ENCODE measurements at regions not wholly inside any gene's neighbourhood (a gene's known extent, or its start where the extent isn't known, plus 50 kb on each side); places are given as distances from the start of the nearest gene placed in this dataset.
"Not testable (repeated sequence)": the region's sequence is repeated elsewhere in the genome, so short reads cannot be mapped to it uniquely, and the experiment has no call there.

GRCh38 chr1:238409191-238409850 is 518.6 kb upstream of the ZP4 start:
- DNase-seq, result peak; percentile 91

DNA sequence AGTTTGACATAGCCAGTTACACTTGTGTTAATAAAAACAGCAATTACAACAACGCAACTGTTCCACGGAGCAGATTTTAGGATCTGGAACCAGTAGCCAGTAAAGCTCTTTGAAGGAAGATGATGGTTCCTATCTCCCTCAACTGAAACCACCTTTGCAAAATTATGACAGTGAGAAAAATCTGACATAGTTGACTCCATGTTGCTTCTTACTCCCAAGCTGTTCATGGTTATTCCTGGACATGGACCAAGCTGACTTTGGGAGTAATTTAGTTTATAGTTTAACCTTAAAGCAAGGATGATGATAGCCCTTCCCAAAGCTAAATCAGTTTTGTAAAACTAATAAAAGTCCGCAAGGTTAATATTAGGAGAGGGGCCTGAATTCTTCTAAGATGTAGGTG is 518.0 kb upstream of the ZP4 start:
- no peak for DNase-seq

DNA sequence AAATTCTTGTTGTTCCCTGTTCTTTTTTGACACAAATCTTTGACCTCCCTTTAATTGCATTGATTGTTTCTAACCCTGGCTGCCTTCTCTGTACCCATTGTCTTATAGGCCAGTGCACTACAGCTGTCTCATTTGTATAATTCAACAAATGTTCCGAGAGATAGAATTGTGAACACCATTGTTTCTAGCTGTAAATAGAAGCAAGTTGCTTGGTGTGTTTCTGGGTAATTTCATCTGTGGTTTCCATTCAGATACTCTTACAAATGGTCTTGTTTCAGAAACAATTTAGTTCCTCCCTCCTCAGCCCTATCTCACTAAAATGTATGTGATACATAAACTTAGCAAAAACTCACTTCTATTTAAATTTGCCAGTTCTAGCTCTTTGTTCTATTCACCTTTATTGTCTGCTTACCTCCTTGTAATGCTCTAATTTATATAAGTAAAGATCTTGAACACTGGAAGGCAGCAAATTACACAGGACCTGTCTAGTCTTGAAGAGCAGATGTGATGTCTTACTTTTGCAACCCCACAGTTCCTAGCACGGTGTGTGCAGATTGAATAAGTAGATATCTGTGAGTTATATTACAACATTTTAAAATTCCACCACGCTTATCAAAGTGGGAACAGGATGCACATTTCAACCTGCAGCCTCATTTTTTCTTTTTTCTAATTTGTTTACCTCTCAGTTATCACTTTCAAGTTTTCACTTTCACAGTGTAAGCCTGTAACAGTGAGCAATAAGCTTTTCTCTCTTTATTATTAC is 515.6 kb upstream of the ZP4 start:
- no peak for DNase-seq

DNA sequence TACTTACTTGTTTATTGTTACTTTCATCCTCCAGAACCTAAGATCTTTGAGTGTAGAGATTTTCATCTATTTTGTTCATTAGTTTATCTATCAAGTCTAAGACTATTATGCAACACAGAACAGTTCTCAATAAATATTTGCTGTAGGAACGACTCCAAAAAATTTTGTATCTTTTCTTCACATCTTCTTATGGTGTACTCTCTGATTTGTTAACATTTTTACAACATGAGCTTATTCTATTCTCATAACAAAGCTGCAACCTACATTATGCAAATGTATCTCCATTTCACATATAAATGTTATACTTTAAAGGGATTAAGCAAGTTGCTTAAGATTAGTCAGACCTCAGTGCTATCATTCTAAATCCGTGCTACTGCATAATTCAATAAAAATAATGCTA is 514.2 kb upstream of the ZP4 start:
- DNase-seq, result no peak

DNA sequence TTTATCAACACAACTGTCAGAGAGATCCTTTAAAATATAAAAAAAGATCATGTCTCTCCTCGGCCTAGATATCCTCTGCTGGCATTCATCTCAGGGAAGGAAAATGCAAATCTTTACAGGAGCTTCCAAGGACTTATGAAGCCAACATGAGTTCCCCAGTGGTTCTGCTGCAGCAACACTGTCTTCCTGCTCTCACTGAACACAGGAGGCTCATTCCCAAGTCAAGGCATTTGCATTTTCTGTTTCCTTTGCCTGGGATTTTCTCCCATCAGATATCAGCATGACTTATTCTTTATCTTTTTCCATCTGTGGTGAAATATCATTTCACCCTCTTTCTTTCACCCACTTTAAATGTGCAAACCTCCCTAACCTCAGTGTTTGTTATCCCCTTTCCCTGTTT is 513.8 kb upstream of the ZP4 start:
- no peak for DNase-seq

- no peak for DNase-seq
Measured at GRCh38 chr1:238401144-238401543, 510.4 kb upstream of the ZP4 start.

DNA sequence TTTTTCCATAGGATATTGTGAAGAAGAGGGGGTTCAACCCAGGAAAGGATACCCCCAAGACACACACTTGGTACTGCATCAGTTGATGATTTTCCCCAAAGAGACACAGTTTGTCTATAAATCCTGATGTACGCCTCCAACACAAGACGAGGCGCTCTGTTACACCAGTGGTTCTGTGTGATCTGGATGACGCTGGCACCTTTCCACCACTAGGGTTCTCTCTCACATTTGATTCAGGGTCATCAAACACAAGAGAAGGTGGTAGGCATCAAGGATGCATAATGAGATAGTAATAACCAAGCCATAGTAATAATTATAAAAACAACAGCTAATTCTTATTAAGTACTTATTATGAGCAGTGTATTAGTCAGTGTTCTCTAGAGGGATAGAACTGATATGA is 508.8 kb upstream of the ZP4 start:
- no peak for DNase-seq

DNA sequence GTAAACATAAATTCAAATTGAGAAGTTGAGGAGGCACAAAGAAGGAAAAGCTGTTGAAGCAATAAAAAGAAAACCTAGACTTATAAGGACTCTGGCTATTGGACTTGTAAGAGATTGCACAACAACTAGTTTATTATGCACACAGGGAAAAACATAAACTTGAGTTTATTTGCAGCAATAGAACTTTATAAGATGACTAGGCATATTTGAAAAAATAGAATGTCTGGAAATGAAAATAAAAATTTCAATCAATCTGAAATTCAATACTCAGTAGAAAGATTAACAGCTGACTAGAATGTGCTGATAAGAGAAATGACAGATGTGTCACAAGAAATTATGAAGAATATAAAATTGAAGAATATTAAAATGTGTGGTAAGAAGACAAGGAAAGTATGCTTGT is 505.4 kb upstream of the ZP4 start:
- no peak for DNase-seq

DNA sequence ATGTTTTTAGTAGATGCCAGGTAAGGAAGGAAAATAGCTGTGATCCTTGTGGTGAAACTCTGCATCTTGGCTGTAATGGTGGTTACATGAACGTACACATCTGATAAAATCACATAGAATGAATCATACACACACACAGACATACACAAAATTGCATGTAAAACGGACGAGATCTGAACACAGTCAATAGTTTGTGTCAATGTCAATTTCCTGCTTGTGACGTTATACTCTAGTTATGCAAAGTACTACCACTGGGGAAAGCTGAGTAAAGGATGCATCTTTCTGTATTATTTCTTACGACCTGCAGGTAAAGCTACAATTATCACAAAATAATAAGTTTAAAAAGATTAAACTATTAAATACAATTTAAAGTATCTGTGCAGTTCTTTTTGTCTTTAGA is 493.7 kb upstream of the ZP4 start:
- peak; percentile 38 for DNase-seq

- DNase-seq, result no peak
Measured at GRCh38 chr1:238380167-238380566, 489.4 kb upstream of the ZP4 start.

DNA sequence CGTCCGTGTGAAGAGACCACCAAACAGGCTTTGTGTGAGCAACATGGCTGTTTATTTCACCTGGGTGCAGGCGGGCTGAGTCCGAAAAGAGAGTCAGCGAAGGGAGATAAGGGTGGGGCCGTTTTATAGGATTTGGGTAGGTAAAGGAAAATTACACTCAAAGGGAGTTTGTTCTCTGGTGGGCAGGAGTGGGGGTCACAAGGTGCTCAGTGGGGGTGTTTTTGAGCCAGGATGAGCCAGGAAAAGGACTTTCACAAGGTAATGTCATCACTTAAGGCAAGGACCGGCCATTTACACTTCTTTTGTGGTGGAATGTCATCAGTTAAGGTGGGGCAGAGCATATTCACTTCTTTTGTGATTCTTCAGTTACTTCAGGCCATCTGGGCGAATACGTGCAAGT is 488.7 kb upstream of the ZP4 start:
- DNase-seq, result not testable (repeated sequence)

DNA sequence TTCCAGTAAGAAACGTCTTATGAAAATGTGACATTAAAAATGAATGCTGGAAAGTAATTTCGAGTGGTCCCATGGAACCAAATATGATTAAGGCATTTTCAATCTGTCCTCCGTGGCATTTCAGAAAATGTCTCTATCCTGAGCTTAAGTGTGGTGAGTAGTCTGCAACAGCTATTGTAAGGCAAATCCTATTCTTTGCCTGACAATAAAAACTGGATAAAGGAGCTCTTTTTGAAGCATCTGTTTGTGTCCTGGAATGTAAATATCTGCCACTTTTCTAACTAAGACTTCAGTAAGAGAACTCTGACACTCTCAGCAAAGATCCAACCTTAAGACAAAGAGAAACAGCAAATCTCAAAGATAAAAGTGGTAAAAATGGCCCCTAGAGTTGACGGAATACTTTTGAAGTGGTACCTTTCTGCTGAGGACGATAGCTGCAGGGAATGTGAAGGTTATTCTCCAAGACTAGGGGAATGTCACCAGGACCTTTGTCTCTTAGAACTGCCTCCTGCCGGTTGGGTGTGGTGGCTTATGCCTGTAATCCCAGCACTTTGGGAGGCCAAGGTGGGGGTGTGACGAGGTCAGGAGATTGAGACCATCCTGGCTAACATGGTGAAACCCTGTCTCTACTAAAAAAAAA is 486.7 kb upstream of the ZP4 start:
- no peak for DNase-seq

GRCh38 chr1:238370599-238370998 is 479.9 kb upstream of the ZP4 start:
- DNase-seq, result no peak

- no peak for DNase-seq
Measured at GRCh38 chr1:238364214-238364892, 473.6 kb upstream of the ZP4 start.

GRCh38 chr1:238360474-238360873 is 469.8 kb upstream of the ZP4 start:
- DNase-seq, result peak; percentile 4

DNA sequence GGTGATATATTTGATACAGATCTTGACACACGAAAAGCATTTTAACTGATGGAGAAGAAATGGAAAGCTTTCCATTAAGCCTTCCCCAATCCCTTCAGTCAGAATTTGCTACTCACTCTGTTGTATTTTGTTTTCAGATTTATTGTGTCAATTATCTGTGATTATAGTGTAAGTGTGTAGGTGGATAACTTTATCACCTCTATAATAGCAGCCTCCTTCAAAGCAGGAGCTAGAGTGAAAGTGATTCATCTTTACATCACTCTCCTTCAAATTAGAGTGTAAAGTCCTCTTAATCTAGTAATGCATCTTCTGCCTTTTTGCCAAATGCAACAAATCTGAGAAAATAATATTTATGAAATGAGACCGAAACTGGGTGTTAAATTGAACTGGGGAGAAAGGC is 459.7 kb upstream of the ZP4 start:
- DNase-seq, result no peak

- DNase-seq, result no peak
Measured at GRCh38 chr1:238346340-238346739, 455.6 kb upstream of the ZP4 start.

- no peak for DNase-seq
Measured at GRCh38 chr1:238345837-238346236, 455.1 kb upstream of the ZP4 start.

DNA sequence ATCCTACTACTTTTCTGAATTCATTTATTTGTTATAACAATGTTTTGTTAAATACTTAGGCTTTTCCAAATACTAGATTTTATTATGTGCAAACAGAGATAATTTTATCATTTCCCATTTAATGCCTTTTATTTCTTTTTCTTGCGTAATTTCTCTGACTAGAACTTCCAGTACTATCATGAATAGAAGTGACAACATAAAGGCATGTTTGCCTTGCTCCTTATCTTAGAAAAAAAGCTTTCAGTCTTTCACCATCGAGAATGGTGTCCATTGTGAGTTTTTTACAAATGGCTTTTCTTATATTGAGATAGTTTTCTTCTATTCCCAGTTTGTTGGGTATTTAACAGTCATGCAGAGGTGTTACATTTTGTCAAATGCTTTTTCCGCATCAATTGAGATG is 453.1 kb upstream of the ZP4 start:
- DNase-seq, result no peak

DNA sequence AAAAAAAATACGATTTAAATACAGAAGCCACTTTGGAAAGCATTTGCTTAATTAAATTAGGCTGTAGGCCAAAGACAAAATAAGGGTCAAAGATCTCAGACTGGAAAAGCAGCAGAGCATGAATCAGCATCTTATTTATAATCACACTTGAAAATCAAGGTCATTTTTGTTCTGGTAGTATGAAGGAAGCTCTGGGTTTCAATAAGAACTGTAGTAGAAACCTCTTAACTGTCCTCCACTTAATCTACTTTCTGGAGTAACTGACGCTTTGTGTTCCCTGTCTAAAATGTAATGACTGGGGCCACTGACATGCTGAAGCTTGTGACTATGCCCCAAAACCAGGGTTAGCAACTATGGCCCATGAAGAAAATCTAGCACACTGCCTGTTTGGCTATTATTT is 450.7 kb upstream of the ZP4 start:
- DNase-seq, result no peak

DNA sequence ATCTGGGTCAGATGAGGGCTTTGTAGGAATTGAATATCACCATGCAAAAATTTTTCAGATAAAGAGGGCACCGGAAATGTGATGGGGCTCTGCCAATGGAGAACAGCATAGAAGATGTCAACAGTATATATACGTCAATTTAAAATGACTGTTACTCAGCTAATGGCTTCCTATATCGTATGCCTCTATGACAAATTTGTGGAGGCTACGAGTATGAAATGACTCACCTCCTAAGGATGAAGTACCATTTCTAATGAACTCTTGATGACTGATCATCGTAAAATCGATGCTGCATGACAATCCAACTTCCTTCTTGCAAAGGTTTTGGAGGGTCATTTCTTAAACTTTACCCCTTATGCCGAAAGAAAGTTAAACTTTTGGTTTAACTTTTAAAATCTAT is 450.3 kb upstream of the ZP4 start:
- DNase-seq, result peak; percentile 65

DNA sequence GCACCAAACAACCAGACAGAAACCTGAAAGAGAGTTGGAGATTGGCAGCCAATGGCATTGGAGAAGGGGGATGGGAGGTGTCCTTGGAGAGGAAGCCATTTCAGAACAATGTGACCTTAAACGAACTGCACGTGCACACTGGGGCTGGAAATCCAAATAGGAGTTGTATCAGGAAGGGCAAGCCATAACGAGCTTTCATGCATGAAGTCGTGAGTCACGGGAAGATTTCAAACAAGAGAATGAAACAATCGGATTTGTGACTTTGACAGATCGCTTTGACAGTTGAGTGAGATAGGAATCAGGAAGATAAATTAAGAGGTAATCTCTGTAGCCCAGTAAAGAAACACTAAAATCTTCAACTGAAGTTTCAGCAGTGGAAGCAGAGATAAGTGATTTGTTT is 445.8 kb upstream of the ZP4 start:
- DNase-seq, result no peak

GRCh38 chr1:238334170-238334569 is 443.4 kb upstream of the ZP4 start:
- no peak for DNase-seq

DNA sequence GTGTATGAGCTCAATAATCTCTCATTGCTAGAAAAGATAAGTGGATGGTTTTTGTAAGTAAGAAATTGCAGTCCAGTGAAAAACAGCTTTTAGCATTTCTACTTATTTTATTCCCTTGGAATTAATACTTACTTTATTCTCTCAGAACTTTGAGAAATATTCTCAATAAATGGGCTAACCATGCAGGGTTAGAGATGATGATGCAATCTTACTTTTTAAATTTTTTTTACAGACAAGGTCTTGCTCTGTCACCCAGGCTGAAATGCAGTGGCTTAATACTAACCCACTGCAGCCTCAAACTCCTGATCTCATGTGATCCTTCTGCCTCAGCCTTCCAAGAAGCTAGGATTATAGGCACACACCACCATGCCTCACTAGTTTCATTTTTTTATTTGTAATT is 440.8 kb upstream of the ZP4 start:
- no peak for DNase-seq
